ENCODE measurements at regions not wholly inside any gene's neighbourhood (a gene's known extent, or its start where the extent isn't known, plus 50 kb on each side); places are given as distances from the start of the nearest gene placed in this dataset.

GRCh38 chr9:4402501-4402900 is 87.8 kb upstream of the SLC1A1 start:
- Mint-ChIP-seq H3K9me3 (peaks cover 29% of the 10 kb centered on the region), H3K27ac (ENCODE audit: unreplicated experiment) (no peak overlapping the region), H3K4me3 (no peak overlapping the region), H3K4me1 (no peaks in the 10 kb centered on the region), H3K27me3 (ENCODE audit: low read depth) (no peaks in the 10 kb centered on the region), H3K36me3 (ENCODE audit: low read depth) (peaks cover 16% of the 10 kb centered on the region)
- no peak for DNase-seq (ENCODE audit: low read depth, low spot score)
- TF ChIP-seq, protein P1, sequence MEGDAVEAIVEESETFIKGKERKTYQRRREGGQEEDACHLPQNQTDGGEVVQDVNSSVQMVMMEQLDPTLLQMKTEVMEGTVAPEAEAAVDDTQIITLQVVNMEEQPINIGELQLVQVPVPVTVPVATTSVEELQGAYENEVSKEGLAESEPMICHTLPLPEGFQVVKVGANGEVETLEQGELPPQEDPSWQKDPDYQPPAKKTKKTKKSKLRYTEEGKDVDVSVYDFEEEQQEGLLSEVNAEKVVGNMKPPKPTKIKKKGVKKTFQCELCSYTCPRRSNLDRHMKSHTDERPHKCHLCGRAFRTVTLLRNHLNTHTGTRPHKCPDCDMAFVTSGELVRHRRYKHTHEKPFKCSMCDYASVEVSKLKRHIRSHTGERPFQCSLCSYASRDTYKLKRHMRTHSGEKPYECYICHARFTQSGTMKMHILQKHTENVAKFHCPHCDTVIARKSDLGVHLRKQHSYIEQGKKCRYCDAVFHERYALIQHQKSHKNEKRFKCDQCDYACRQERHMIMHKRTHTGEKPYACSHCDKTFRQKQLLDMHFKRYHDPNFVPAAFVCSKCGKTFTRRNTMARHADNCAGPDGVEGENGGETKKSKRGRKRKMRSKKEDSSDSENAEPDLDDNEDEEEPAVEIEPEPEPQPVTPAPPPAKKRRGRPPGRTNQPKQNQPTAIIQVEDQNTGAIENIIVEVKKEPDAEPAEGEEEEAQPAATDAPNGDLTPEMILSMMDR (conservative IDR thresholded peaks at IDR 0.05), result no peak

DNA sequence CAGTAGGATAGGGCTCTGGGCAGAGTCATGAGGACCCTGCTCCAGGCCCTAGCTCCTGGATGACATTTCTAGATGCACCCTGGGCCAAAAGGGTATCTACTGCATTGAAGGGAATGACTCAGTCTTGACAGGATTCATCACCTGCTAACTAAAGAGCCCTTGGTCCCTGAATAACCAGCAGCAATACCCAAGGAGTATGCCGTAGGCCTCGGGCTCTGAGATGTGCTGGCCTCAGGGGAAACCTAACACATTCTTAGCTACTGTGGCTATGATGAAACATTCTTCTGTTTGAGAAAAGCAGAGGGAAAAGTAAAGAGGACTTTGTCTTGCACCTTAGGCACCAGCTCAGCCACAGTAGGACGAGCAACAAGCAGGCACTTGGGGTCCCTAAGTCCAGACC is 89.5 kb upstream of the SLC1A1 start:
- H3K27me3 Mint-ChIP-seq (ENCODE audit: low read depth), result no peaks in the 10 kb centered on the region
- DNase-seq (ENCODE audit: low read depth, low spot score), result no peak

GRCh38 chr9:4397917-4398316 is 92.4 kb upstream of the SLC1A1 start:
- H3K4me1 Mint-ChIP-seq, result no peaks in the 10 kb centered on the region
- TF ChIP-seq, protein P1 (conservative IDR thresholded peaks at IDR 0.05), result no peak
- no peak overlapping the region for H3K4me3 Mint-ChIP-seq
- DNase-seq (ENCODE audit: low read depth, low spot score), result no peak
- H3K27me3 Mint-ChIP-seq (ENCODE audit: low read depth), result no peaks in the 10 kb centered on the region
- H3K27ac Mint-ChIP-seq (ENCODE audit: unreplicated experiment), result no peak overlapping the region
- H3K9me3 Mint-ChIP-seq, result peaks cover 13% of the 10 kb centered on the region
- H3K36me3 Mint-ChIP-seq (ENCODE audit: low read depth), result peaks cover 4% of the 10 kb centered on the region

More for the DNA sequence above, 89.5 kb upstream of the SLC1A1 start:
- no peak overlapping the region for H3K27ac Mint-ChIP-seq (ENCODE audit: unreplicated experiment)
- TF ChIP-seq, protein P1 (conservative IDR thresholded peaks at IDR 0.05), result no peak
- peaks cover 13% of the 10 kb centered on the region for H3K36me3 Mint-ChIP-seq (ENCODE audit: low read depth)
- H3K4me1 Mint-ChIP-seq, result no peaks in the 10 kb centered on the region
- H3K4me3 Mint-ChIP-seq, result no peak overlapping the region
- peaks cover 22% of the 10 kb centered on the region for H3K9me3 Mint-ChIP-seq

DNA sequence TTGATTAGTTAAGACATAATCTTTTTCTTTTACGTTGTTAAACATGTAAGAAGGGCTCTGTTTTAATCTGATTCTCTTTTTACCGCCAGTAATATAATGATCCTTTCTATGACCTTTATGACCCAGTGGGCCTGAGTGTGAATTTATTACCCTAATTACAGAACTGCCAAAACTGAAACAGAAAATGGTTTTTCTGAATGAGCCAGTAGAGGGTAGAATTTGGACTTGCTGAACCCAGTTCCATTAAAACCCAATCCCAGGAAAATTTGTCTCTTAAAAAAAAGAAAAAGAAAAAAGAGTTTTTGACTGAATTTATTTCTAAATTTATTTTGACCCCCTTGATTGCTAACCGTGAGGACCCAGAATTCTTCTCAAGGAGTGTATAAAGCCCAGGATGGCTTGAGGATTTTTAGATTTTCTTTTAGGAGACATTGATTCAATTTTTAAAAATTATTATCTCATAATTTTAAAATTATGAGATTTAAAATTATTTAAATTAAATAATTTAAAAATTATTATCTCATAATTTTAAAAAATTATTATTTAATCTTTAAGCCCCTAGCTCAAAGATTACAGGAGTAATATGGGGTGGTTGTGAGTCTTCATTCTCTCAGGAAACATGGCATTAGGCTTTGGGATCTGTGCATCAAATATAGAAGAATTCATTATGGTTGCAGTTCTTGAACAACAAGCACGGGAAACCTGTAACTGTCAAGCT is 94.1 kb upstream of the GLIS3 start:
- Mint-ChIP-seq H3K27ac (ENCODE audit: unreplicated experiment) (no peak overlapping the region), H3K36me3 (ENCODE audit: low read depth) (no peaks in the 10 kb centered on the region), H3K4me1 (no peaks in the 10 kb centered on the region), H3K27me3 (ENCODE audit: low read depth) (no peaks in the 10 kb centered on the region), H3K4me3 (no peak overlapping the region), H3K9me3 (peaks cover 2% of the 10 kb centered on the region)
- TF ChIP-seq, protein P1 (conservative IDR thresholded peaks at IDR 0.05), result no peak
- no peak for DNase-seq (ENCODE audit: low read depth, low spot score)

DNA sequence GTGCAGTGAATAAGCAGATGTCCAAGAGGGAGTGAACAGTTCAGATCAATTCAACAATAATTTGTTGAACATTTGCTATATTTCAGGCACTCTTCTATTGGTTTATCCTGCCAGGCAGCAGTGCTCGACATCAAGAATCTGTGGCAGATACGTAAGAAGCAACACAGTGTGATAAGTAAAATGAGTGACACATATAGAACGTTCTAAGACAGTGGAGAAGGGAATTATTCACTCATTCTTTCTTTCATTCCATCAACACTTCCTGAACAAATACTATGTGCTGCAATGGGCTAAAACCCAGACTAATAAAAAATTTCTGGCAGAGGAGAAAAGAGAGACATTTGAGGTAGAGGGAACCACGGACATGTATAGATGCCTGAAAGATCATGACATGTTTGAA is 89.9 kb upstream of the GLIS3 start:
- H3K36me3 Mint-ChIP-seq (ENCODE audit: low read depth), result no peaks in the 10 kb centered on the region
- H3K4me3 Mint-ChIP-seq, result no peak overlapping the region
- no peak for DNase-seq (ENCODE audit: low read depth, low spot score)
- H3K27me3 Mint-ChIP-seq (ENCODE audit: low read depth), result no peaks in the 10 kb centered on the region
- no peaks in the 10 kb centered on the region for H3K9me3 Mint-ChIP-seq
- TF ChIP-seq, protein P1 (conservative IDR thresholded peaks at IDR 0.05), result no peak
- no peaks in the 10 kb centered on the region for H3K4me1 Mint-ChIP-seq
- no peak overlapping the region for H3K27ac Mint-ChIP-seq (ENCODE audit: unreplicated experiment)
